HG02943 (cell line): ENCODE measurements at regions not wholly inside any gene's neighbourhood (a gene's known extent, or its start where the extent isn't known, plus 50 kb on each side); places are given as distances from the start of the nearest gene placed in this dataset.

Experiments used
- ATAC-seq: cut with Tn5 transposase; IDR thresholded peaks from one replicate; pipeline ENCODE4 v1.9.1; 2021; ENCODE audit warnings: mild to moderate bottlenecking, low read depth, moderate library complexity; ENCODE audit not compliant: unreplicated experiment

- no peak for ATAC-seq
Measured at GRCh38 chr2:57107353-57107752, 923.6 kb downstream of the CCDC85A start.

DNA sequence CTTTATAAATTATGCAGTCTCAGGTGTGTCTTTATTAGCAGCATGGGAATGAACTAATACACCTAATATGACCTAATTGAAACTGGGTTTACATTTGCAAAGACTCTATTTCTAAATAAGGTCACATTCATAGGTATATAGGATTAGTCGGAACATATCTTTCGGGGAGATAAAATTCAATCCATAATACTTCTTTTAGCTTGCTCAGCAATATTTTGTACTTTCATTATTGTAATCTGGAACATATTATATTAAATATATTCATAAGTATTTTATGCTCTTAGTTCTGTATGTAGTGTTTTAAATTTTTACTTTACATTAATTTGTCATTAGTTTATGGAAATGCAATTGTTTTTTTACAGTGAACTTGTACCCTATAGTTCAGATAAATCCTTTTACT is 927.7 kb downstream of the CCDC85A start:
- no peak for ATAC-seq

DNA sequence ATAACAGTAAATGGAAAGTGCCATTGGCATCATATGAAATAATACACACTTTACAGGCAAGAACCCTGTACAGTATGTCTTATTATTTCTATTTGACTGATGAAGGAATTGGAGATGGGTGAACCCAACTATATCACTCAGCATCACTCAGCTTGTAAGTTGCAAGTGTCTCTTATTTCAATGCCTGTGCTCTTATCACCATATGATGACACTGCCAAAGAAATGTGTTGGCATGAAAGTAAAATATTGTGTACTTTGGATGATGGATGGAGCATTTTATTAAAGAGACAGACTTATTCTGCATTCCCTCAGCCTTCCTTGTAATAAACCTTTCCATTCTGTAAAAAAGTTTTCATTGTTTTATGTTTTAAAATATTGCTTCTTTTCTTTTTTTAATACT is 927.5 kb upstream of the VRK2 start:
- no peak for ATAC-seq

- no peak for ATAC-seq
Measured at GRCh38 chr2:57126410-57126809, 920.2 kb upstream of the VRK2 start.

DNA sequence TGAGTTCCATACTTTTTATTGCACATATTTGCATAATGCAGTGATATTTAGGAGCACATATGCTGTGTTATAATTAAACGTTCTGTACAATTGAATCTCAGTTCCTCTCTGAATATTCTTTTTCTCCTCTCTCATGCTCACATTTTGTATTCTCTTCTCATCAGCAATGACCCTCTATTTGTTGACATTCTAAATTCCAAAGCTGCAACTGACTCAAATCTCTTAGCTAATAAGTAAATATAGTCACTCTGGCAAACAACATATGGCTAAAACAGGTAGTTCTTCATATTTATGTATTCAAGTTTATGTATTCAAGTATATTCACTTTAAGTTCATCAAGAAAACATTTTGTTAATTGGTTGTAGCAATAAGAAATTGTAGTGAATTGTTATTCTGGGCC is 907.4 kb upstream of the VRK2 start:
- no peak for ATAC-seq

- ATAC-seq: no peak
Measured at GRCh38 chr2:57141269-57141668, 905.3 kb upstream of the VRK2 start.

- ATAC-seq: no peak
Measured at GRCh38 chr2:57146951-57147350, 899.7 kb upstream of the VRK2 start.

GRCh38 chr2:57156231-57156924 is 890.2 kb upstream of the VRK2 start:
- no peak for ATAC-seq

- no peak for ATAC-seq
Measured at GRCh38 chr2:57160976-57161375, 885.6 kb upstream of the VRK2 start.

- no peak for ATAC-seq
Measured at GRCh38 chr2:57177176-57177575, 869.4 kb upstream of the VRK2 start.

GRCh38 chr2:57180042-57180567 is 866.5 kb upstream of the VRK2 start:
- ATAC-seq: no peak

DNA sequence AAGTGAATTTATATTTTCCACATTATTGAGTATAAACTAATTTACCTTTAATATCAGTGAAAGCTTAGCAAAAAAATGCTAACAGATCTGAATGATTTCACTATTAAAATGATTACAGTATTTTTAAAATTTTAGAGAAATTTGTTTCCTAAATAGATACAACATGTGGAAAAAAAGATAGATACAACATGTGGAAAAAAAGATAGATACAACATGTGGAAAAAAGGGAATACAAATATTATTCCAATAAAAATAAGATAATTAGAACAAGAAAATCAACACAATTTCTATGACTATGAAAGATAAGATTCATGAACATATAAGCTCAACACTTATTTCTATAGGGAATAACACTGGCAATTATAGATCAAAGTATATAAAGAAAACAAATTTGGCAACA is 865.9 kb upstream of the VRK2 start:
- ATAC-seq: no peak

GRCh38 chr2:57181315-57182038 is 865.1 kb upstream of the VRK2 start:
- no peak for ATAC-seq

DNA sequence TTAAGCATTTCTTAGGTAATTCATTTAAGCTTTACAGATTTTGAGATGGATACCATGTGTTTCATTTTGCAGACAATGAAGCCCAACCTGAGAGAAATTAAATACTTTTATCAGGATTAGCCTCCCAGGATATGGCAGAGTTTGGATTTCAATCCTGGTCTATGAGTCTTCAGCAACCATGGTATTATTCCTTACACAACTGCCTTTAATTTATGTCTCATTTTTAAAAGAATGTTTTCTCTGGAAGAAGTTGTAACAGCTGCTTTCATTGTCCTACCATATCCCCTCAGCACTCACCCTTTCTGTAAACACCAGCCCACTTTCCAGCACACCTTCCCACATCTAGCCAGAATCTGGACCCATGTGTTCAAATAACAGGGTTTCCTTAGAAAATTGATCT is 863.7 kb upstream of the VRK2 start:
- no peak for ATAC-seq

DNA sequence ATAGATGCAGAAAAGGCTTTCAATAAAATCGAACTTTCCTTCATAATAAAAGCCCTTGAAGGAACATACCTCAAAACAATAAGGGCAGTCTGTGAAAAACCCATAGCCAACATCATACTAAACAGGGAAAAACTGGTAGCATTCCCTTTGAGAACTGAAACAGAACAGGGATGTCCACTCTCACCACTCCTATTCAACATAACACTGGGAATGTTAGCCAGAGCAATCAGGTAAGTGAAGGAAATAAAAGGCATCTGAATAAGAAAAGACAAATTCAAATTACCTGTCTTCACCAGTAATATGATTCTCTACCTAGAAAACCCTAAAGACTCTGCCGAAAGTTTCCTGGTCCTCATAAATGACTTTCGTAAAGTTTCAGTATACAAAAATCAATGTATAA is 861.0 kb upstream of the VRK2 start:
- no peak for ATAC-seq

DNA sequence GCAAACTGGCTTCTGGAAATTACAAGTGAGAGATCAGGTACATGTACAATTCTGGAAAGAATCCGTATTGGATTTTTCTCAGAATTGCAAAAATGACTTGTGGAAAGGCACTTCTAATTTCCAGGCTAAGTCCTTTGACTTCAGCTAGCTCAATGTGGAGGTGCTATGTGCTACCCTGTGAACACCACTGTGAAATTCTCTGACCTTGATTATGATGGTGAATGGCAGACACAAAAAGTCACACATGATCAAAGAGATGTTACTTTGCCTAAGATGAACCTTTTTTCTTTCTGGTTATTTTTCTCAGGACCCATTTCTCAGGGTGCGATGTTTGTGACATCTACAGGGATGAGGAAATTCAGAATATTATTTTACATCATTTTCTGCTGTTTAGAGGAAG is 856.6 kb upstream of the VRK2 start:
- no peak for ATAC-seq

DNA sequence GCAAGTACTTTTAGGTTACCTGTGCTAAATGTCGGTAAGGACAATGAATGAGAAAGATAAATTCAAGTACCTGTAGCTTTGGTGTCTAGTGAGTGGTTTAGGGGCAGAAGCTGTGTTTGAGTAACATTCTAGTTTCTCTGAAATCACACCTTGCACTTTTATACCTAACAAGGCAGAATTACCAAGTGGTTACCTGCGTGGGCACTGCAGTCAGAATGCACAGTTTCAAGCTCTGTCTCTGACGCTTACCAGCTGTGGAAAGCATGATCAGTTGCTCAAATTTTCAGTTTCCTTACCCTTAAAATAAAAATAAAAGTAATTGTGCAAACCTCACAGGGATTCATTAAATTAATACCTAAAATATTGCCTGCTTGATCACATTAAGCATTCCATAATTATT is 846.9 kb upstream of the VRK2 start:
- ATAC-seq: no peak

- no peak for ATAC-seq
Measured at GRCh38 chr2:57204364-57204763, 842.2 kb upstream of the VRK2 start.

DNA sequence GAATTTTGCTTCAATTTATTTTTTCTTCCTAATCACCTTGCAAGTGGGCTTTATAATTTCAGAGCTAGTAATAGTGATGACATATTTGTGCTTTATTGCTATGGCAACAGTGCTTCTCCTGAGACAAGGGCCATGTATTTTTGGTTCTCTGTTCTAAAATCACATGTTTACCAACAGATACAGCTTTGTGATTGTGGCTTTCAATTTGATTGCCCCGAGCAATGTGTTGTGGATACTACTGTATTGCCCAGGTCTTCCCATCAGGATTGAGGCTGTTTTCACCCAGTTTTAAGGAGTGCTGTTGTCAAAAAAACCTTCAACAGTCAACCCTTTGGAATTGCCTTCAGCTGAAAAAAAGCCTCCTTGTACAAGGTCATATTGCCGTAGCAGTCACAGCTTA is 841.4 kb upstream of the VRK2 start:
- no peak for ATAC-seq

GRCh38 chr2:57207191-57207590 is 839.4 kb upstream of the VRK2 start:
- no peak for ATAC-seq

DNA sequence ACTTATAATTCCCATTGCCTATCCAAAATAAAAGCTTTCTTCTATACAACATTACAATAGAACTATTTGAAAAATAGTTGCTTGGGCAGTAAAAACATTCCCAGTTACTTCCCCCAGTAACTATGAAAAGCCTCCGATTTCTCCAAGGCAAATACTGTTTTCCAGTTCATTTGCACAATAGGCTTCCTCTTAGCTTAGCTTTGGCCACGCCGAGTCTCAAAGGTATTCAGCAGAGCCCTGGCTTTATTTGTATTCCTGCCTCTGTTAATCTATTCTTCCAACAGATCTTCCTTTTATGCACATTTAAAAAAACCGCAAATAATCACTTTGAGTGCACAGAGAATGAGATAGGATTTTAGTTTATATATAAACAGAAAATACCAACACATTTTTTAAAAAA is 836.8 kb upstream of the VRK2 start:
- ATAC-seq: no peak

DNA sequence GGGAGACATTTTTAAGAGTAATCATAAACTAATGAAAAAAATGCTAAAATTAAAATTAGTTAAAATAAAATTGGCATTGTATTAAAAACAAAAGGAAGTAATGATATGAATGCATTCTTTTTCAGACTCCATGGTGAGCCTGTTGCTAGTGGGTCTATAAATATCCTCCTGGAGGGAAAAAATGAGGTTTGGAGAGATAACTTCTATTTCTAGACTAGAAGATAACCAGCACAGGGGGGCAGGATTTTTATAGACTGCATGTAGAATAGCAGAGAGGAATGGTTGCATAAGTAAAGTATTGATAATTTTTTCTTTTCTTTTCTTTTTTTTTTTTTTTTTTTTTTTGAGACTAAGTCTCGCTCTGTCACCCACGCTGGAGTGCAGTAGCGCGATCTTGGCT is 835.8 kb upstream of the VRK2 start:
- ATAC-seq: no peak
